ENCODE measurements at regions not wholly inside any gene's neighbourhood (a gene's known extent, or its start where the extent isn't known, plus 50 kb on each side); places are given as distances from the start of the nearest gene placed in this dataset.

- no peak for DNase-seq
Measured at GRCh38 chr5:5981562-5981961, 396.8 kb downstream of the MED10 start.

GRCh38 chr5:5980538-5980895 is 397.8 kb downstream of the MED10 start:
- no peak for DNase-seq

- no peak for DNase-seq
Measured at GRCh38 chr5:5979761-5980537, 398.4 kb downstream of the MED10 start.

GRCh38 chr5:5979377-5979760 is 399.0 kb downstream of the MED10 start:
- no peak for DNase-seq

- no peak for DNase-seq
Measured at GRCh38 chr5:5978501-5979376, 399.6 kb downstream of the MED10 start.

- no peak for DNase-seq
Measured at GRCh38 chr5:5971203-5971602, 407.1 kb downstream of the MED10 start.

- no peak for DNase-seq
Measured at GRCh38 chr5:5969942-5970483, 408.3 kb downstream of the MED10 start.

GRCh38 chr5:5968981-5969380 is 409.4 kb downstream of the MED10 start:
- no peak for DNase-seq

GRCh38 chr5:5967944-5968343 is 410.4 kb downstream of the MED10 start:
- no peak for DNase-seq

- no peak for DNase-seq
Measured at GRCh38 chr5:5967373-5967772, 411.0 kb downstream of the MED10 start.

- DNase-seq, result no peak
Measured at GRCh38 chr5:5965132-5965531, 413.2 kb downstream of the MED10 start.

GRCh38 chr5:5964347-5964746 is 414.0 kb downstream of the MED10 start:
- no peak for DNase-seq

- DNase-seq, result no peak
Measured at GRCh38 chr5:5957737-5958136, 420.6 kb downstream of the MED10 start.

- no peak for DNase-seq
Measured at GRCh38 chr5:5954275-5954598, 424.1 kb downstream of the MED10 start.

- DNase-seq, result no peak
Measured at GRCh38 chr5:5953584-5954274, 424.6 kb downstream of the MED10 start.

GRCh38 chr5:5951953-5952352 is 426.4 kb downstream of the MED10 start:
- DNase-seq, result no peak

- DNase-seq, result no peak
Measured at GRCh38 chr5:5950658-5951057, 427.7 kb downstream of the MED10 start.

- DNase-seq, result no peak
Measured at GRCh38 chr5:5941486-5941885, 436.9 kb downstream of the MED10 start.

GRCh38 chr5:5939759-5940370 is 438.5 kb downstream of the MED10 start:
- DNase-seq, result no peak

- DNase-seq, result no peak
Measured at GRCh38 chr5:5933651-5934050, 444.7 kb downstream of the MED10 start.

- no peak for DNase-seq
Measured at GRCh38 chr5:5932824-5933223, 445.5 kb downstream of the MED10 start.

- no peak for DNase-seq
Measured at GRCh38 chr5:5930561-5930960, 447.8 kb downstream of the MED10 start.

Data from left hindlimb (tissue), 1 donor.